Activated naive CD8-positive, alpha-beta T cell treated with anti-CD3 and anti-CD28 coated beads, Interleukin-2, amount 10 ng/mL, durations not matched to agents 7 days and 5 days (primary cell): ENCODE measurements at regions not wholly inside any gene's neighbourhood (a gene's known extent, or its start where the extent isn't known, plus 50 kb on each side); places are given as distances from the start of the nearest gene placed in this dataset.

Source experiments
- ATAC-seq: fragments of 150-1000 bp; cut with Tn5 transposase; one replicate; pipeline ENCODE4 v1.10.0; 2021; ENCODE audit warnings: low read depth, moderate library complexity
- POLR2A ChIA-PET: fragments of 350-600 bp; sonication (Branson Sonifier 250); formaldehyde crosslinking; loops from one replicate; lab custom pipeline; 2021; ENCODE audit warnings: antibody characterized with exemption; lab: Charles Lee
- DNase-seq: peaks from one replicate; pipeline ENCODE4 v3.0.0; 2021
- H3K27ac Mint-ChIP-seq: one replicate; pipeline ENCODE4 v1.8.0; 2022; ENCODE audit warnings: mild to moderate bottlenecking, mixed read lengths
- H3K27me3 Mint-ChIP-seq: one replicate; pipeline ENCODE4 v1.8.0; 2022; ENCODE audit warnings: mild to moderate bottlenecking, moderate library complexity, mixed read lengths
- H3K36me3 Mint-ChIP-seq: one replicate; pipeline ENCODE4 v1.8.0; 2021; ENCODE audit warnings: mild to moderate bottlenecking, mixed read lengths
- H3K4me1 Mint-ChIP-seq: one replicate; pipeline ENCODE4 v1.8.0; 2021; ENCODE audit warnings: mixed read lengths
- H3K4me3 Mint-ChIP-seq: one replicate; pipeline ENCODE4 v1.8.0; 2022; ENCODE audit warnings: mild to moderate bottlenecking, moderate library complexity, mixed read lengths
- H3K9me3 Mint-ChIP-seq: one replicate; pipeline ENCODE4 v1.8.0; 2021; ENCODE audit warnings: mixed read lengths

GRCh38 chr7:119483364-119483763, 789.6 kb upstream of the KCND2 start:
- Mint-ChIP-seq H3K9me3 (peaks cover 2% of the 10 kb centered on the region), H3K27me3 (no peaks in the 10 kb centered on the region), H3K4me1 (no peaks in the 10 kb centered on the region), H3K36me3 (no peaks in the 10 kb centered on the region), H3K4me3 (no peak overlapping the region), H3K27ac (no peak overlapping the region)
- ATAC-seq (no peak), DNase-seq (no peak)
- POLR2A ChIA-PET: no interaction called here

DNA sequence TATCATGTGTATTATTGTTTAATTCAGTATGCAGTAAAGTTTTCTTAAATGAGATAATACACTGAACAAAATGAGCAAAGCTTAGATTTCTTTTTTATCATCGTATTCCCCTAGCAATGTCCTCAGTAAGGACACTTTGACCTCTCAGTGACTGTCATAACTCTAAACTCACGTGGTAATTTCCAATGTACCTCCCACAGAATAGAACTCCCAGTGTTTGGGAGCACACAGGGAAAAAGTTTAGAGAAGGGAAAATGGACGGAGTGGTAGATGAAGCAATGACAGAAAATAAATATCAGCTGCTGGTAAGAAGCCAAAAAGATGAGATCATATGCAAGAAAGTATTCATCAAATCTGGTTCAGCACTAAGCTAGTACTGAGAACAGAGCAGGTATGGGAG, 758.6 kb upstream of the KCND2 start:
- Mint-ChIP-seq H3K4me1 (no peaks in the 10 kb centered on the region), H3K4me3 (no peak overlapping the region), H3K27me3 (no peaks in the 10 kb centered on the region), H3K9me3 (peaks cover 9% of the 10 kb centered on the region), H3K27ac (no peak overlapping the region), H3K36me3 (no peaks in the 10 kb centered on the region)
- DNase-seq (no peak), ATAC-seq (no peak)
- POLR2A ChIA-PET: no interaction called here

DNA sequence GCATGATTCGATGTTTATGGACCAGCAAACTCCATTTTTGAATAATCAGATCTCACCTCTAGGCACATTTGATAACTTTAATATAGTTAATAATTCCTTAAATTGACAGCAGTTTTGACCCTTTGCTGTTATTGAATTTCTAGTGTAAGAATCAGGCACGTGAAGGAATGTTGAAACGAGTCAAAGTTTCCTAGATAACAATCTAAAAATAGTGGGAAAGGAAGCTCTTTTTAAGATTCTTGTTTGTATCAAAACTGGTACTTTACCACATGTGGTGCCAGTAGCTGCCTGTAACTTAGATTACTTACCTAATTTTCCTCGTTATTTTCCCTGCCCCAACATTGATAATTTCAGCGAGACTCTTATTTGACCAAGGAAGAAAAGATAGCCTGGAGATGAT, 757.8 kb upstream of the KCND2 start:
- no peaks in the 10 kb centered on the region for H3K36me3 Mint-ChIP-seq
- ATAC-seq: no peak
- no peak overlapping the region for H3K4me3 Mint-ChIP-seq
- DNase-seq: no peak
- H3K4me1 Mint-ChIP-seq: no peaks in the 10 kb centered on the region
- H3K9me3 Mint-ChIP-seq: peaks cover 9% of the 10 kb centered on the region
- H3K27ac Mint-ChIP-seq: no peak overlapping the region
- POLR2A ChIA-PET: no interaction called here
- no peaks in the 10 kb centered on the region for H3K27me3 Mint-ChIP-seq

GRCh38 chr7:119515962-119516361, 757.0 kb upstream of the KCND2 start:
- POLR2A ChIA-PET: no interaction called here
- DNase-seq (no peak), ATAC-seq (no peak)
- H3K4me3 Mint-ChIP-seq: no peak overlapping the region
- no peaks in the 10 kb centered on the region for H3K4me1 Mint-ChIP-seq
- no peaks in the 10 kb centered on the region for H3K27me3 Mint-ChIP-seq
- H3K9me3 Mint-ChIP-seq: peaks cover 9% of the 10 kb centered on the region
- no peak overlapping the region for H3K27ac Mint-ChIP-seq
- no peaks in the 10 kb centered on the region for H3K36me3 Mint-ChIP-seq

- Mint-ChIP-seq H3K4me3 (no peak overlapping the region), H3K27me3 (no peaks in the 10 kb centered on the region), H3K9me3 (peaks cover 6% of the 10 kb centered on the region), H3K27ac (no peak overlapping the region), H3K36me3 (no peaks in the 10 kb centered on the region), H3K4me1 (no peaks in the 10 kb centered on the region)
- DNase-seq (no peak), ATAC-seq (no peak)
- POLR2A ChIA-PET: no interaction called here
Observed at GRCh38 chr7:119522263-119522662, 750.7 kb upstream of the KCND2 start.

DNA sequence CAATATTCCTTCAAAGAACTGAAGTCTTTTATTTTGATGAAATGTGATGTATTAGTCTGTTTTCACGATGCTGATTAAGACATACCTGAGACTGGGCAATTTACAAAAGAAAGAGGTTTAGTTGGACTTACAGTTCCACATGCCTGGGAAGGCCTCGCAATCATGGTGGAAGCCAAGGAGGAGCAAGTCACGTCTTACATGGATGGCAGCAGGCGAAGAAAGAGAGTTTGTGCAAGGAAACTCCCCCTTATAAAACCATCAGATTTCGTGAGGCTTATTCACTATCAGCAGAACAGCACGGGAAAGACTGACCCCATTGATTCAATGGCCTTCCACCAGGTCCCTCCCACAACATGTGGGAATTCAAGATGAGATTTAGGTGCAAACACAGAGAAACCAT, 750.3 kb upstream of the KCND2 start:
- no peak overlapping the region for H3K27ac Mint-ChIP-seq
- DNase-seq: no peak
- no peaks in the 10 kb centered on the region for H3K27me3 Mint-ChIP-seq
- H3K4me1 Mint-ChIP-seq: no peaks in the 10 kb centered on the region
- no peaks in the 10 kb centered on the region for H3K36me3 Mint-ChIP-seq
- ATAC-seq: no peak
- POLR2A ChIA-PET: no interaction called here
- H3K9me3 Mint-ChIP-seq: peaks cover 4% of the 10 kb centered on the region
- no peak overlapping the region for H3K4me3 Mint-ChIP-seq

DNA sequence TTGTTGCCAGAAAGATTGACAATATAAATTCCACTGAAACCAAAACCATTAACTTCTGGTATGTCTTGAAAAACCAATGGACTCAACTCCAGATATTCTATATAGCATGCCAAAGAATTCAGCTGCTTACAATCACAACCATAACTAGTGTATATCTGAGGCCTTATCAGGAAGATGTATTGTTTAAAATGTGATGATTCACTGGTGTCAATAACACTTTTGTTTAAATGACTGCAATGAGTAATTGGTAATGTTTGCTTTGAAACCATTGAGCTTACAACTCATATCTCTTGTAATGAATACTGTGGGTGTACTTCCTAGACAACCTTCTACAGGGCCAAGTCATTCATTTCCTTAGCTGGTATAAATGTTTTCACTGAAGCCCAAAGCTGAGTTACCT, 727.9 kb upstream of the KCND2 start:
- H3K4me1 Mint-ChIP-seq: no peaks in the 10 kb centered on the region
- ATAC-seq (no peak), DNase-seq (no peak)
- POLR2A ChIA-PET: no interaction called here
- no peak overlapping the region for H3K4me3 Mint-ChIP-seq
- no peaks in the 10 kb centered on the region for H3K36me3 Mint-ChIP-seq
- H3K27me3 Mint-ChIP-seq: no peaks in the 10 kb centered on the region
- no peak overlapping the region for H3K27ac Mint-ChIP-seq
- H3K9me3 Mint-ChIP-seq: no peaks in the 10 kb centered on the region

DNA sequence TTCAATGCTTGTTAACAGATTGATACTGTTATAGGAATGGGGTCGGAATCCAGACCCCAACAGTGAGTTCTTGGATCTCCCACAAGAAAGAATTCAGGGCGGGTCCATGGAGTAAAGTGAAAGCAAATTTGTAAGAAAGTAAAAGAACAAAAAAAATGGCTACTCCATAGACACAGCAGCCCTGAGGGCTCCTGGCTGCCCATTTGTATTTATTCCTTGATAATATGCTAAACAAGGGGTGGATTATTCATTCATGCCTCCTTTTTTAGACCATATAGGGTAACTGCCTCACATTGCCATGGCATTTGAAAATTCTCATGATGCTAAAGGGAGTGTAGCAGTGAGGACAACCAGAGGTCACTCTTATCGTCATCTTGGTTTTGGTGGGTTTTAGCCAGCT, 717.2 kb upstream of the KCND2 start:
- Mint-ChIP-seq H3K4me3 (no peak overlapping the region), H3K27ac (no peak overlapping the region), H3K4me1 (no peaks in the 10 kb centered on the region), H3K9me3 (no peaks in the 10 kb centered on the region), H3K27me3 (no peaks in the 10 kb centered on the region), H3K36me3 (no peaks in the 10 kb centered on the region)
- POLR2A ChIA-PET: no interaction called here
- ATAC-seq: no peak
- no peak for DNase-seq

DNA sequence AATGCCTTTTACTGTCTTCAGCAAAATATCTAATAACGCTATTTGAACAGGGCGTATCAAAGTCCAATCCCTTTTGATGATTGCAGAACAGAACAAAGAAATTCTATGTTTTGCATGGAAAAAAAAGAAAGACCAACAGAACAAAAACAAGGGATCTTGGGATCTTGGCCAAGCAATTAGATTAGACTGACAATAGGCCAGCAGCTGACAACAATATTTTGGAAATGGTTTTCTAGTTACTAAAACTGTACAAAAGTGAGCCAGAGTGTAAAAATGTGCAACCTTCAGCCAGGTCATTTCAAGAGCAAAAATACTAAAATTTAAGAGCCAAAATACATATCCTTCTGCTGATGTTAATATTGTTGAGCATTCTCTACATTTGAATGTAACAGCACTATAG, 716.5 kb upstream of the KCND2 start:
- POLR2A ChIA-PET: no interaction called here
- no peak for ATAC-seq
- H3K4me1 Mint-ChIP-seq: no peaks in the 10 kb centered on the region

DNA sequence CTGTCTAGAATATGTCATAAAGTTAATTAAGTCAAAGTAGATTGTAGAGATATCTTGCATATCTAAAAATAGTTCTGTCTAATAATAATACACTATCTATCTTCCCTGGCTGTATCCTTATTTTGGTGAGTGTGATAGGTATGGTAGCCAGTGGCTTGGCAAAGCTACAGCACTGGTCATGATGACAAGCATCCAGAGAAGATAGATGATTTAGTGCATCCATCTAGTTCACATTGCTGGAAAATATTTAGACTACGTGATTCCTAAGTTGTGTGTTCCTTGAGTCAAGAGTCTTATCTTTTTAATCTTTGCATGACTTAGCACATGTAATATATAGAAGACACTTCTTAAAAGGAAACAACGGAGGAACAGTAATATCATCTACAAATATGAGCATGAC, 711.2 kb upstream of the KCND2 start:
- no peak overlapping the region for H3K4me3 Mint-ChIP-seq
- no peak for DNase-seq
- no peaks in the 10 kb centered on the region for H3K27me3 Mint-ChIP-seq
- POLR2A ChIA-PET: no interaction called here
- H3K27ac Mint-ChIP-seq: no peak overlapping the region
- H3K4me1 Mint-ChIP-seq: no peaks in the 10 kb centered on the region
- no peaks in the 10 kb centered on the region for H3K36me3 Mint-ChIP-seq
- peaks cover 2% of the 10 kb centered on the region for H3K9me3 Mint-ChIP-seq
- no peak for ATAC-seq

More for the DNA sequence above, 716.5 kb upstream of the KCND2 start:
- Mint-ChIP-seq H3K27ac (no peak overlapping the region), H3K9me3 (no peaks in the 10 kb centered on the region), H3K4me3 (no peak overlapping the region), H3K36me3 (no peaks in the 10 kb centered on the region), H3K27me3 (no peaks in the 10 kb centered on the region)
- DNase-seq: no peak

DNA sequence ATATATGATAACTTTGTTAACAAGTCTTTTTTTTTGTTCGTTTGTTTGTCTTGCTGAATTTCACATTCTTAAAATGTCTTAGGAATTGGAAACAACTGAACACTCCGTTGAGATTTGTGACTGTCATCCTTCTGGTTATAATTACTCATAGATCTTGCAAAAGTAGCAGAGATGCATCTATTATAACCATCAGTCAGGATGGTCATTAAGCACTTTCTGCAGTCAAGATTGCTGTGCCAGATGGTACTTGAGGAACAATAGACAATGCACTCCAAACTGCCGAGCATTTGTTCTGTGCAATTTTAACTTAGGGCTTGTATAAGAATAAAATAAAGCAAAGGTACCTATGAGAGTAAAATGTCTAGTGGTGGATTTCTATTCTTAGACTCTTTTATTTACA, 710.1 kb upstream of the KCND2 start:
- no peak overlapping the region for H3K27ac Mint-ChIP-seq
- H3K9me3 Mint-ChIP-seq: peaks cover 2% of the 10 kb centered on the region
- H3K4me3 Mint-ChIP-seq: no peak overlapping the region
- no peaks in the 10 kb centered on the region for H3K4me1 Mint-ChIP-seq
- no peaks in the 10 kb centered on the region for H3K27me3 Mint-ChIP-seq
- DNase-seq: no peak
- ATAC-seq: no peak
- H3K36me3 Mint-ChIP-seq: no peaks in the 10 kb centered on the region
- POLR2A ChIA-PET: no interaction called here

GRCh38 chr7:119571666-119572065, 701.3 kb upstream of the KCND2 start:
- POLR2A ChIA-PET: no interaction called here
- Mint-ChIP-seq H3K4me1 (no peaks in the 10 kb centered on the region), H3K9me3 (peaks cover 6% of the 10 kb centered on the region), H3K27ac (no peak overlapping the region), H3K27me3 (no peaks in the 10 kb centered on the region), H3K4me3 (no peak overlapping the region), H3K36me3 (no peaks in the 10 kb centered on the region)
- no peak for ATAC-seq
- no peak for DNase-seq

DNA sequence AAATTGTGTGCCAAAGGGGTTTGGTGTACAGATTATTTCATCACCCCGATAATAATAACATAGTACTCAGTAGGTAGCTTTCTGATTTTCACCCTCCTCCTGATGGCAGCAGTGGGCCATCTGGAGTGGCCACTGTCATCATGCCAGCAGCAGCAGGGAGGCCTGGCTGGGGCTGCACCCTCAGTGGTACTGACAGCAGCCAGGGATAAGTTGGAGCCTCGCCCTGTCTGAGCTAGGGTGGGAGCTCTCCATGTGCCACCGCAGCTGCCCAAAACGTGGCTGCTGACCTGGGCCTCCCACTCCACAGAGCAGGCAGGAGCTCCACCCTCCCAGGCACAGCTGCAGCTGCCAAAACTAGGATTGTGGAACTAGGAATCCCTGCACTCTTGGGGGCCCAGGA, 700.8 kb upstream of the KCND2 start:
- Mint-ChIP-seq H3K27ac (no peak overlapping the region), H3K4me1 (no peaks in the 10 kb centered on the region), H3K4me3 (no peak overlapping the region), H3K9me3 (peaks cover 6% of the 10 kb centered on the region), H3K27me3 (no peaks in the 10 kb centered on the region), H3K36me3 (no peaks in the 10 kb centered on the region)
- ATAC-seq (no peak), DNase-seq (no peak)
- POLR2A ChIA-PET: no interaction called here

DNA sequence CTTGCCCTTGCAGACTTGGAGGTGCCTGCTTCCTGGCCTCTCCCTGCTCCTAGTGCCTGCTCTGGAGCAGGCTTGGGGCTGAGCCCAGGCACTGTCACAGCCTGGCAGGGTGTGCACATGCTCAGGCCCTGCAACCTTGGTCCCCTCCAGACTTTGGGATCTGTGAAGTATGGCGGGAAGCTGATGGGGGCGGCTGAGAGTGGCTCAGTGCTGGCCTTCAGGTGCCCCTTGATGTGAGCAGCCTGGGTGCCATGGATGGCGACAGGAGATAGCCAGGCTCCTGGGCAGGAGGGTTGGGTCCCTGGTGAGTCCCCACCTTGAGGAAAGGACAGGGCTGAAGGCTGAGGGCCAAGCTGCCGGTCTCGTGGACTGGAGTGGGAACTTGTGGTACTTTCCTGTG, 700.4 kb upstream of the KCND2 start:
- ATAC-seq (no peak), DNase-seq (no peak)
- H3K9me3 Mint-ChIP-seq: peaks cover 6% of the 10 kb centered on the region
- no peaks in the 10 kb centered on the region for H3K27me3 Mint-ChIP-seq
- H3K4me1 Mint-ChIP-seq: no peaks in the 10 kb centered on the region
- no peak overlapping the region for H3K27ac Mint-ChIP-seq
- no peaks in the 10 kb centered on the region for H3K36me3 Mint-ChIP-seq
- H3K4me3 Mint-ChIP-seq: no peak overlapping the region
- POLR2A ChIA-PET: no interaction called here

DNA sequence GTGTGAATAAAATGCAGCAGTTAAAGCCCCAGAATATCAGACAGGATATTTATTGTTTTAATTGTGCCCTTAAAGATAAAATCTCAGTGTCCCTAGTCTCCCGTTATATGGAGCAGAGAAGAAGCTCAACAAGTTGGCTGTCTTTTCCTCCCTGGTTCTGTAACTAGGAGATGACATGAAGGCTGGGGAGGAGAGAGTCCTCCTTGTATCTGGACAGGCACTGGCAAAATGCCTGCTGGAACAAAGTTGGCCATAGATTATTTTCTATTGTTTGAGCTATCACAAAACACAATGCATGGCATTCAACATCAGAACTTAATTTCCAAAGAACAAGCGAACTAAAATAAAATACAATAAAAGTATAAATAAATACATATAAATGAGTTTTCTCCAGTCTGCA, 694.9 kb upstream of the KCND2 start:
- Mint-ChIP-seq H3K27ac (no peak overlapping the region), H3K4me3 (no peak overlapping the region), H3K36me3 (no peaks in the 10 kb centered on the region), H3K27me3 (no peaks in the 10 kb centered on the region), H3K9me3 (peaks cover 4% of the 10 kb centered on the region), H3K4me1 (no peaks in the 10 kb centered on the region)
- no peak for DNase-seq
- POLR2A ChIA-PET: no interaction called here
- ATAC-seq: no peak
